AG10803 (cell line): ENCODE measurements at regions not wholly inside any gene's neighbourhood (a gene's known extent, or its start where the extent isn't known, plus 50 kb on each side); places are given as distances from the start of the nearest gene placed in this dataset.
"Not testable (repeated sequence)": the region's sequence is repeated elsewhere in the genome, so short reads cannot be mapped to it uniquely, and the experiment has no call there.

ENCODE experiments used
- DNase-seq: peaks from one replicate; pipeline ENCODE4 v3.0.0; 2010; ENCODE audit warnings: low read depth
- H3K4me3 ChIP-seq: 2 replicates; pipeline ENCODE4 v1.5.1; 2011; ENCODE audit warnings: mild to moderate bottlenecking, low read length, control low read depth
- CTCF ChIP-seq: conservative IDR thresholded peaks from 2 replicates; pipeline ENCODE4 v1.5.1; 2011; ENCODE audit warnings: mild to moderate bottlenecking, low read length, control low read depth, inconsistent platforms

DNA sequence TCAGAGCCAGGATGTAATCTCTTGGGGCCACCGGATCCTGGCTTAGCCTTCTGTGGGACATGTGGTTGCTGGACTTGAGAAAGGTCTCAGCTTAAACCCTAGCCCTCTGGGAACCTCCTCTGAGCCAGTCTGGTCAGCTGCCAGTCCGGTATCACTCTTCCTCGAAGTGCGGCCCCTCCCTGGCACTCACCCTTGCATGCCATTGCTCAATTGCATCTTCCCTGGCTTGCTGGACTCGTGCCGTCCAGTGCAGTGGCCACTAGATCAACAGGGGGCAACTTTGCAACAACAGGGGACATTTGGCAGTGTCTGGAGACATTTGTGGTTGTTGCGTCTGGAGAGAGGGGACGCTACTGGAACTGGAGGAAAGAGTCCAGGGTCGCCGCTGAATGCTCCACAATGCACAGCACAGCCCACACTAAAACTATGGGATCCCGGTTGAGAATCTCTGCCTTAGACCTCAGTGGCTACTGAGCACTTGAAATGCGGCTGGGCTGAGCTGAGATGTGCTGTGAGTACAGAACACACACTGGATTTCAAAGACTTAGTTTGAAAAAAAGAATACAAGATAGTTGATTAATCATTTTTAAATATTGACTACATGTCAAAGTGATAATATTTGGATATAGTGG lies 152.1 kb downstream of the TFAP2C start:
- TF ChIP-seq CTCF, result peak; percentile 4; the same call in 1 of the 2 replicates
- DNase-seq, result peak; percentile 87
- H3K4me3 ChIP-seq, result no peak overlapping the region

DNA sequence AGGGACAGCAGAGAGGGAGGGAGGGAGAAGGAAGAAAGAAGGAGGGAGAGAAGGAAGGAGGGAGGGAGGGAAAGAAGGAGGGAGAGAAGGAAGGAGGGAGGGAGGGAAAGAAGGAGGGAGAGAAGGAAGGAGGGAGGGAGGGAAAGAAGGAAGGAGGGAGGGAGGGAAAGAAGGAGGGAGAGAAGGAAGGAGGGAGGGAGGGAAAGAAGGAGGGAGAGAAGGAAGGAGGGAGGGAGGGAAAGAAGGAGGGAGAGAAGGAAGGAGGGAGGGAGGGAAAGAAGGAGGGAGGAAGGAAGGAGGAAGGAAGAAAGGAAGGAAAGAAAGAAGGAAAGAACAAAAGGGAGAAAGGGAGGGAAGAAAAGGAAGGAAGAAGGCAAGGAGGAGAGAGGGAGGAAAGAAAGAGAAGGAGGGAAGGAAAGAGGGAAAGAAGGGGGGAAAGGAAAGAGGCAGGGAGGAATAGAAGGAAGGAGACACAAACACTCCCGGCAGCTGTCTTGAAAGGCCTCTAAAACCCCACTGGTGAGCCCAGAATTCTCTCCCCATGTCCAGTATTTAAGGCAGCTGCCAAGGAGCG lies 153.0 kb downstream of the TFAP2C start:
- not testable (repeated sequence) for H3K4me3 ChIP-seq

DNA sequence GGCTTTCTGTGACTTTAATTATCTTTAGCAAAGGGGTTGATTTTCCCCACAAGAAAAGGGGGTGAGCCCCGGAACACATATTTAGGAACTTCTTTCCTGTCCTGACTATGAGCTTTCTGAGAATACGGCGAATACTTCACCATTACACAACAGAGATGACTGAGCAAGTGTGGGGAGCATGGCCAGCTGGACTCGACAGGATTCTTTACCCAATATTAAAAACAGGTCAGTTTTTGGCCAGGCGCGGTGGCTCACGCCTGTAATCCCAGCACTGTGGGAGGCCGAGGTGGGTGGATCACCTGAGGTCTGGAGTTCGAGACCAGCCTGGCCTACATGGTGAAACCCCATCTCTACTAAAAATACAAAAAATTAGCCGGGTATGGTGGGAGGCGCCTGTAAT lies 153.7 kb downstream of the TFAP2C start:
- DNase-seq, result peak; percentile 61
- H3K4me3 ChIP-seq, result not testable (repeated sequence)

More for the DNA sequence above, 153.0 kb downstream of the TFAP2C start:
- not testable (repeated sequence) for DNase-seq

- no peak overlapping the region for H3K4me3 ChIP-seq
- no peak for DNase-seq
- no peak for TF ChIP-seq CTCF
Measured at GRCh38 chr20:56783826-56784225, 154.7 kb downstream of the TFAP2C start.

DNA sequence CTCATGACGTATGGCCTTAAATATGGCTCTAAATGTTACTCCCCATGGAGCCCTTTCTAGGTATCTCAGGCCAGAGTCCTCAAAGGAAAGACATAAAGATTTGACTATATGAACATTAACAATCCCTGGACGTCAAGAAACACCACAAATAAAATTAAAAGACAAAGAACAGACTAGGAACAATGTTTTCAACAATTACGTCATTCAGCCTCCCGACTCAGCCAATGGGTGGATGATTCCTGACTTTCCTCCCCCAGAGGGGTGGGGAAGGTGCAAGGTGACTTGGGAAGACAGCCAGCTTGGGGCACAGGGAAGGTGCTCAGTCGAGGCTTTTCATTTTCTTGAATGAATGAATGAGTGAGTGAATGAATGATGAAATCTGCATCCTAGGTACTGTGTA lies 157.4 kb downstream of the TFAP2C start:
- DNase-seq, result no peak

DNA sequence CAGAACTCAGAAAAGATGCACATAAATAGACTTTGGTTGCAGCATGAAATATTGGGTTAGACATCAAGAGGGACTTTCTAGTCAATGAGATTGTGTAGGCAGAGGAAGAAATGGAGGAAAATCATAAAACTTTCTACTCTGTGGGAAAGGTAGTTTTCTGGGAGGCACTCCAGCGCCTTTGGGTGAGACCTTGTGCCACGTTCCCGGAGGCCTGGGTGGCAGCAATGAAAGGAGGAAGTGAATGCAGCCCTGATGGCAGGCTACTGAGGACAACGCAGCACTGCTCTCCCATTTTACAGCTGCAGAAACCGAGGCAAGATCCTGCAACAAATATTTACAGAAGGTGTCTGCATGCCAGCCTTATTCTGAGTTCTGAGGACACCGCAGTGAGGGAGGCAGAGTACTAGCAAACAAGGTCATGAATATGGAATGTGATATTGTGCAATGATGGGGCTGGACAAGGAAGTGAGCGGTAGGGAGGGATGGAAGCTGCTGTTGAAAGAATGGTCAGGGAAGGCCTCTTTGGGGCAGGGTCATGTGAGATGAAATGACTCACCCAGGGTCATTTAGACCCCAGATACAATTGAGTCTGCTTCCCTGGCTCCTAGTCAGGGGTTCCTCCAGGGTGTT lies 159.1 kb downstream of the TFAP2C start:
- DNase-seq, result peak; percentile 95
- no peak overlapping the region for H3K4me3 ChIP-seq

More for the DNA sequence above, 157.4 kb downstream of the TFAP2C start:
- no peak overlapping the region for H3K4me3 ChIP-seq
- TF ChIP-seq CTCF, result no peak

GRCh38 chr20:56788671-56789610 lies 159.8 kb downstream of the TFAP2C start:
- no peak for TF ChIP-seq CTCF
- DNase-seq, result peak; percentile 74
- H3K4me3 ChIP-seq, result no peak overlapping the region

More for the DNA sequence above, 159.1 kb downstream of the TFAP2C start:
- no peak for TF ChIP-seq CTCF
